ENCODE measurements at regions not wholly inside any gene's neighbourhood (a gene's known extent, or its start where the extent isn't known, plus 50 kb on each side); places are given as distances from the start of the nearest gene placed in this dataset.
"Not testable (repeated sequence)": the region's sequence is repeated elsewhere in the genome, so short reads cannot be mapped to it uniquely, and the experiment has no call there.

GRCh38 chr1:98550076-98550475 lies 111.4 kb upstream of the SNX7 start:
- no peak for ATAC-seq
- DNase-seq: no peak
- Histone ChIP-seq H3K4me1 (ENCODE audit: control insufficient read depth in 2 of 2, insufficient read depth in 2 of 2, low read length in 2 of 2) (no peaks in the 10 kb centered on the region), H3K36me3 (ENCODE audit: control insufficient read depth in 2 of 3, insufficient read depth in 3 of 3, low read length in 3 of 3) (no peaks in the 10 kb centered on the region), H3K27me3 (ENCODE audit: control insufficient read depth in 2 of 2, insufficient read depth in 2 of 2, low read length in 2 of 2) (no peaks in the 10 kb centered on the region), H3K27ac (ENCODE audit: low read depth, low read length) (no peak overlapping the region), H3K9me3 (ENCODE audit: control insufficient read depth in 2 of 3, low read length in 3 of 3) (no peaks in the 10 kb centered on the region), H3K4me3 (ENCODE audit: low read length) (no peak overlapping the region)
- intact Hi-C loops (cut with micrococcal nuclease): no loop called here
- Mint-ChIP-seq H3K4me1 (no peaks in the 10 kb centered on the region), H3K9me3 (peaks cover 0 to 18% (median 4%) of the 10 kb centered on the region in 11 donors), H3K27ac (no peak overlapping the region), H3K4me3 (no peak overlapping the region), H3K36me3 (peaks cover 0 to 3% (median 0%) of the 10 kb centered on the region in 5 donors), H3K27me3 (peaks cover 0 to 6% (median 0%) of the 10 kb centered on the region in 5 donors)
- ChIA-PET POLR2A (no interaction called here), CTCF (no interaction called here)

GRCh38 chr1:98546319-98546718 lies 115.2 kb upstream of the SNX7 start:
- peaks cover 0 to 4% (median 0%) of the 10 kb centered on the region in 5 donors for H3K27me3 Mint-ChIP-seq
- H3K4me3 Mint-ChIP-seq: no peak overlapping the region

GRCh38 chr1:98538106-98538505 lies 123.4 kb upstream of the SNX7 start:
- peaks cover 0 to 16% (median 4%) of the 10 kb centered on the region in 11 donors for H3K9me3 Mint-ChIP-seq
- Histone ChIP-seq H3K27me3 (ENCODE audit: control insufficient read depth in 2 of 2, insufficient read depth in 2 of 2, low read length in 2 of 2) (no peaks in the 10 kb centered on the region), H3K4me1 (ENCODE audit: control insufficient read depth in 2 of 2, insufficient read depth in 2 of 2, low read length in 2 of 2) (no peaks in the 10 kb centered on the region), H3K9me3 (ENCODE audit: control insufficient read depth in 2 of 3, low read length in 3 of 3) (no peaks in the 10 kb centered on the region), H3K4me3 (ENCODE audit: low read length) (no peak overlapping the region), H3K27ac (ENCODE audit: low read depth, low read length) (no peak overlapping the region), H3K36me3 (ENCODE audit: control insufficient read depth in 2 of 3, insufficient read depth in 3 of 3, low read length in 3 of 3) (no peaks in the 10 kb centered on the region)
- ATAC-seq: no peak
- no peak overlapping the region for H3K4me3 Mint-ChIP-seq
- intact Hi-C loops (cut with micrococcal nuclease): no loop called here
- peaks cover 0 to 4% (median 0%) of the 10 kb centered on the region in 5 donors for H3K27me3 Mint-ChIP-seq
- ChIA-PET POLR2A (no interaction called here), CTCF (no interaction called here)
- H3K27ac Mint-ChIP-seq: no peak overlapping the region
- no peak for DNase-seq
- no peaks in the 10 kb centered on the region for H3K4me1 Mint-ChIP-seq
- H3K36me3 Mint-ChIP-seq: no peaks in the 10 kb centered on the region

More at GRCh38 chr1:98546319-98546718, 115.2 kb upstream of the SNX7 start:
- intact Hi-C loops (cut with micrococcal nuclease): no loop called here
- ChIA-PET POLR2A (no interaction called here), CTCF (no interaction called here)
- no peak overlapping the region for H3K27ac ChIP-seq (ENCODE audit: low read depth, low read length)
- H3K9me3 ChIP-seq (ENCODE audit: control insufficient read depth in 2 of 3, low read length in 3 of 3): no peaks in the 10 kb centered on the region
- H3K36me3 ChIP-seq (ENCODE audit: control insufficient read depth in 2 of 3, insufficient read depth in 3 of 3, low read length in 3 of 3): no peaks in the 10 kb centered on the region
- H3K4me1 ChIP-seq (ENCODE audit: control insufficient read depth in 2 of 2, insufficient read depth in 2 of 2, low read length in 2 of 2): no peaks in the 10 kb centered on the region
- ATAC-seq: no peak
- no peak overlapping the region for H3K4me3 ChIP-seq (ENCODE audit: low read length)
- Mint-ChIP-seq H3K27ac (no peak overlapping the region), H3K36me3 (peaks cover 0 to 3% (median 0%) of the 10 kb centered on the region in 5 donors), H3K9me3 (peaks cover 0 to 15% (median 2%) of the 10 kb centered on the region in 11 donors), H3K4me1 (no peaks in the 10 kb centered on the region)
- H3K27me3 ChIP-seq (ENCODE audit: control insufficient read depth in 2 of 2, insufficient read depth in 2 of 2, low read length in 2 of 2): no peaks in the 10 kb centered on the region
- DNase-seq: no peak

- no peak overlapping the region for H3K4me3 ChIP-seq (ENCODE audit: low read length)
- H3K4me3 Mint-ChIP-seq: no peak overlapping the region
- no peaks in the 10 kb centered on the region for H3K27me3 ChIP-seq (ENCODE audit: control insufficient read depth in 2 of 2, insufficient read depth in 2 of 2, low read length in 2 of 2)
- H3K9me3 ChIP-seq (ENCODE audit: control insufficient read depth in 2 of 3, low read length in 3 of 3): no peaks in the 10 kb centered on the region
- no peak for DNase-seq
- ATAC-seq: no peak
- H3K9me3 Mint-ChIP-seq: peaks cover 5 to 53% (median 22%) of the 10 kb centered on the region in 11 donors
- no peak overlapping the region for H3K27ac ChIP-seq (ENCODE audit: low read depth, low read length)
- intact Hi-C loops (cut with micrococcal nuclease): no loop called here
- H3K36me3 ChIP-seq (ENCODE audit: control insufficient read depth in 2 of 3, insufficient read depth in 3 of 3, low read length in 3 of 3): no peaks in the 10 kb centered on the region
- H3K4me1 ChIP-seq (ENCODE audit: control insufficient read depth in 2 of 2, insufficient read depth in 2 of 2, low read length in 2 of 2): no peaks in the 10 kb centered on the region
- no peaks in the 10 kb centered on the region for H3K27me3 Mint-ChIP-seq
- H3K27ac Mint-ChIP-seq: no peak overlapping the region
- H3K36me3 Mint-ChIP-seq: peaks cover 0 to 4% (median 0%) of the 10 kb centered on the region in 5 donors
- no peaks in the 10 kb centered on the region for H3K4me1 Mint-ChIP-seq
- ChIA-PET CTCF (no interaction called here), POLR2A (no interaction called here)
These were observed 138.3 kb upstream of the SNX7 start for GRCh38 chr1:98523256-98523655.

GRCh38 chr1:98516306-98516705 lies 145.2 kb upstream of the SNX7 start:
- POLR2A ChIA-PET: no interaction called here
- Mint-ChIP-seq H3K36me3 (peaks cover 0 to 8% (median 5%) of the 10 kb centered on the region in 5 donors), H3K9me3 (peaks cover 0 to 39% (median 17%) of the 10 kb centered on the region in 11 donors), H3K4me3 (no peak overlapping the region), H3K4me1 (no peaks in the 10 kb centered on the region), H3K27me3 (peaks cover 0 to 4% (median 0%) of the 10 kb centered on the region in 5 donors), H3K27ac (no peak overlapping the region)
- H3K9me3 ChIP-seq (ENCODE audit: control insufficient read depth in 2 of 3, low read length in 3 of 3): no peaks in the 10 kb centered on the region
- no peaks in the 10 kb centered on the region for H3K36me3 ChIP-seq (ENCODE audit: control insufficient read depth in 2 of 3, insufficient read depth in 3 of 3, low read length in 3 of 3)
- no peaks in the 10 kb centered on the region for H3K4me1 ChIP-seq (ENCODE audit: control insufficient read depth in 2 of 2, insufficient read depth in 2 of 2, low read length in 2 of 2)
- DNase-seq (no peak), ATAC-seq (no peak)
- CTCF ChIA-PET: no interaction called here
- H3K27me3 ChIP-seq (ENCODE audit: control insufficient read depth in 2 of 2, insufficient read depth in 2 of 2, low read length in 2 of 2): no peaks in the 10 kb centered on the region
- intact Hi-C loops (cut with micrococcal nuclease): no loop called here
- no peak overlapping the region for H3K27ac ChIP-seq (ENCODE audit: low read depth, low read length)
- no peak overlapping the region for H3K4me3 ChIP-seq (ENCODE audit: low read length)

GRCh38 chr1:98515744-98516143 lies 145.8 kb upstream of the SNX7 start:
- DNase-seq (no peak), ATAC-seq (no peak)
- no peak overlapping the region for H3K27ac Mint-ChIP-seq
- Histone ChIP-seq H3K27me3 (ENCODE audit: control insufficient read depth in 2 of 2, insufficient read depth in 2 of 2, low read length in 2 of 2) (no peaks in the 10 kb centered on the region), H3K4me1 (ENCODE audit: control insufficient read depth in 2 of 2, insufficient read depth in 2 of 2, low read length in 2 of 2) (no peaks in the 10 kb centered on the region), H3K27ac (ENCODE audit: low read depth, low read length) (no peak overlapping the region), H3K9me3 (ENCODE audit: control insufficient read depth in 2 of 3, low read length in 3 of 3) (no peaks in the 10 kb centered on the region), H3K4me3 (ENCODE audit: low read length) (no peak overlapping the region), H3K36me3 (ENCODE audit: control insufficient read depth in 2 of 3, insufficient read depth in 3 of 3, low read length in 3 of 3) (no peaks in the 10 kb centered on the region)
- POLR2A ChIA-PET: no interaction called here
- no peak overlapping the region for H3K4me3 Mint-ChIP-seq
- intact Hi-C loops (cut with micrococcal nuclease): no loop called here
- no peaks in the 10 kb centered on the region for H3K4me1 Mint-ChIP-seq
- H3K9me3 Mint-ChIP-seq: peaks cover 0 to 42% (median 18%) of the 10 kb centered on the region in 11 donors
- H3K27me3 Mint-ChIP-seq: peaks cover 0 to 4% (median 0%) of the 10 kb centered on the region in 5 donors
- peaks cover 0 to 10% (median 5%) of the 10 kb centered on the region in 5 donors for H3K36me3 Mint-ChIP-seq
- CTCF ChIA-PET: no interaction called here

GRCh38 chr1:98512216-98512615 lies 149.3 kb upstream of the SNX7 start:
- H3K27me3 ChIP-seq (ENCODE audit: control insufficient read depth in 2 of 2, insufficient read depth in 2 of 2, low read length in 2 of 2); H3K4me3 ChIP-seq (ENCODE audit: low read length); H3K4me1 ChIP-seq (ENCODE audit: control insufficient read depth in 2 of 2, insufficient read depth in 2 of 2, low read length in 2 of 2); H3K27me3 Mint-ChIP-seq; H3K4me3 Mint-ChIP-seq; H3K36me3 ChIP-seq (ENCODE audit: control insufficient read depth in 2 of 3, insufficient read depth in 3 of 3, low read length in 3 of 3); intact Hi-C loops (cut with micrococcal nuclease); POLR2A ChIA-PET; H3K4me1 Mint-ChIP-seq; CTCF ChIA-PET; ATAC-seq; H3K9me3 ChIP-seq (ENCODE audit: control insufficient read depth in 2 of 3, low read length in 3 of 3); H3K36me3 Mint-ChIP-seq; DNase-seq; H3K27ac Mint-ChIP-seq; H3K27ac ChIP-seq (ENCODE audit: low read depth, low read length): not testable (repeated sequence)
- H3K9me3 Mint-ChIP-seq: peaks cover 0 to 46% (median 13%) of the 10 kb centered on the region in 11 donors

Data from naive thymus-derived CD4-positive, alpha-beta T cell (primary cell).